ENCODE measurements at regions not wholly inside any gene's neighbourhood (a gene's known extent, or its start where the extent isn't known, plus 50 kb on each side); places are given as distances from the start of the nearest gene placed in this dataset.

DNA sequence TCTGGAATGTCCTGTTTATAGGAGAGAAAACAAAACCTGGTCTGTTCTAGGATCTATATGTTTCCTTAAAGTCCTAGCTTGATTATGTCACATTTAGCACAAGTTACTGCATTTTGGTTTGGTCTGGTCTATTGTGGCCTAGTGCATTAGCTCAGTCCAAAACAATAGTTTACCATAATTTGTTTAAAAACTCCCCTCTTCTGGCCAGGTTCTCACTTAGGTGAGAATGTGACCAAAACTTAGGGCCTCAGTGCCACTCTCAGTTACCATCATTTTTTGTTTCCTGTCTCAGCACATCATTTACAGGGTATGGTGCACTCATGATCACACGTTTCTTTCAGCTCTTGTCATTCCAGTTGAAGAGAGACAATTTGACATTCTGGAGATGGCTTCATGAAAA, 378.5 kb downstream of the KLHL4 start:
- TF ChIP-seq, protein P1, sequence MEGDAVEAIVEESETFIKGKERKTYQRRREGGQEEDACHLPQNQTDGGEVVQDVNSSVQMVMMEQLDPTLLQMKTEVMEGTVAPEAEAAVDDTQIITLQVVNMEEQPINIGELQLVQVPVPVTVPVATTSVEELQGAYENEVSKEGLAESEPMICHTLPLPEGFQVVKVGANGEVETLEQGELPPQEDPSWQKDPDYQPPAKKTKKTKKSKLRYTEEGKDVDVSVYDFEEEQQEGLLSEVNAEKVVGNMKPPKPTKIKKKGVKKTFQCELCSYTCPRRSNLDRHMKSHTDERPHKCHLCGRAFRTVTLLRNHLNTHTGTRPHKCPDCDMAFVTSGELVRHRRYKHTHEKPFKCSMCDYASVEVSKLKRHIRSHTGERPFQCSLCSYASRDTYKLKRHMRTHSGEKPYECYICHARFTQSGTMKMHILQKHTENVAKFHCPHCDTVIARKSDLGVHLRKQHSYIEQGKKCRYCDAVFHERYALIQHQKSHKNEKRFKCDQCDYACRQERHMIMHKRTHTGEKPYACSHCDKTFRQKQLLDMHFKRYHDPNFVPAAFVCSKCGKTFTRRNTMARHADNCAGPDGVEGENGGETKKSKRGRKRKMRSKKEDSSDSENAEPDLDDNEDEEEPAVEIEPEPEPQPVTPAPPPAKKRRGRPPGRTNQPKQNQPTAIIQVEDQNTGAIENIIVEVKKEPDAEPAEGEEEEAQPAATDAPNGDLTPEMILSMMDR (IDR thresholded peaks at IDR 0.05; ENCODE audit: control extremely low read depth, extremely low read depth): no peak
- 58 to 90% methylated on average over 1 of the region's 1 CpG for WGBS, 2 donors
- Histone ChIP-seq H3K36me3 (ENCODE audit: control insufficient read depth in 4 of 4, insufficient read depth in 4 of 4, low read length in 4 of 4) (no peaks in the 10 kb centered on the region), H3K4me1 (ENCODE audit: control insufficient read depth in 5 of 5, insufficient read depth in 5 of 5, low read length in 5 of 5) (no peaks in the 10 kb centered on the region), H3K9ac (ENCODE audit: insufficient read depth in 1 of 2, low read length in 2 of 2) (no peak overlapping the region), H3K27me3 (ENCODE audit: control insufficient read depth in 3 of 3, insufficient read depth in 3 of 3, low read length in 2 of 3) (no peaks in the 10 kb centered on the region), H3K9me3 (ENCODE audit: control insufficient read depth in 4 of 4, insufficient read depth in 3 of 4, low read length in 3 of 4) (no peaks in the 10 kb centered on the region), H3K4me3 (no peak overlapping the region), H3K27ac (ENCODE audit: low read depth in 1 of 2, low read length in 1 of 2) (no peak overlapping the region)
- ATAC-seq (ENCODE audit: insufficient read depth, low FRiP score): no peak
- DNase-seq: no peak

DNA sequence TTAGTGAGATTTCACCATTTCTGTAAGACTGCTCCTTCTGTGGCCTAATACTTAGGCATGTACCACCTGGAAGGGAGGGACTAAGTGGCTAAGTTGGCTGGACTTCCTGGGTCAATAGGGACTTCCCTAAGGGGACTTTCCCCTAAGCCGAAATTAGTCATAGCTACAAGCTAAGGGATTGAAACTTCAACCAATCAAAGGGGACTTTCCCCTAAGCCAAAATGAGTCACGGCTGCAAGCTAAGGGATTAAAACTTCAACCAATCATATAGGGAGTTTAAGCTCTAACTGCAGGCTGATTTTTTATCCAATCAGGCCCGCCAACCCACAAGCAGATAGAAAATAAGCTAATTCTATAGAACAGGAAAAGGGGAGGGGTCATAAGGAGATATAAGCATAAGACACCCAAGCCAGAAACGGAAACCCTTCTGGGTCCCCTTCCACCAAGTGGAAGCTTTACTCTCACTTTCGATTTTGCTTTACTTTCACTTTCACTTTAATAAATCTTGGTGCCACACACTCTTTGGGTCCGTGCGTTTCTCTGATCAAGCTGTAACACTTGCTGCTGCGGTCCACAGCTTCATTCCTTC, 382.8 kb downstream of the KLHL4 start:
- Histone ChIP-seq H3K4me3 (no peak overlapping the region), H3K9ac (ENCODE audit: insufficient read depth in 1 of 2, low read length in 2 of 2) (no peak overlapping the region), H3K27ac (ENCODE audit: low read depth in 1 of 2, low read length in 1 of 2) (no peak overlapping the region), H3K4me1 (ENCODE audit: control insufficient read depth in 5 of 5, insufficient read depth in 5 of 5, low read length in 5 of 5) (no peaks in the 10 kb centered on the region), H3K36me3 (ENCODE audit: control insufficient read depth in 4 of 4, insufficient read depth in 4 of 4, low read length in 4 of 4) (no peaks in the 10 kb centered on the region), H3K27me3 (ENCODE audit: control insufficient read depth in 3 of 3, insufficient read depth in 3 of 3, low read length in 2 of 3) (no peaks in the 10 kb centered on the region), H3K9me3 (ENCODE audit: control insufficient read depth in 4 of 4, insufficient read depth in 3 of 4, low read length in 3 of 4) (no peaks in the 10 kb centered on the region)
- TF ChIP-seq, protein P1 (IDR thresholded peaks at IDR 0.05; ENCODE audit: control extremely low read depth, extremely low read depth): no peak
- WGBS, 2 donors: 62 to 87% methylated on average over 8 of the region's 8 CpGs
- ATAC-seq (ENCODE audit: insufficient read depth, low FRiP score): no peak
- peak in 1 of 3 donors; percentile 0 for DNase-seq

DNA sequence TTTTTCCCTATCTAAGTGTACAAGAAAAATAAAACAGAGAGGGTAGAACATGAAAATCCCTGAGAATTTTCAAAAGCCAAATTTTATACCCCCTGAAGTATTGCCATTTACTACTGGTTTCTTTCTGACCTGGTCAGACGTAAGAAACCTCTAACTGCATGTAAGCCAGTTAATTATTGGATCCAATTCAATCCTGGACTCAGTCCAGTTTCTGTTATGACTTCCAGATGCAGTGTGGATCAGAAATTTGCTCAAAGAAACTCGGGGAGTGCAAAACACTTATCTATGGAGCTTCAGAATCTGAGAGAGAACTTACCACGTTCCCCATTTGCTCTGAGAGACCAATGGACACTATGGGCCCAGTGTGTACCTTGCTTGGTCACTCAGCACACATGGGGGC, 383.5 kb downstream of the KLHL4 start:
- DNase-seq (peak in 2 of 3 donors; percentile 1 to 19), ATAC-seq (ENCODE audit: insufficient read depth, low FRiP score) (no peak)
- WGBS, 2 donors: 54 to 72% methylated on average over 3 of the region's 3 CpGs
- Histone ChIP-seq H3K4me3 (no peak overlapping the region), H3K9me3 (ENCODE audit: control insufficient read depth in 4 of 4, insufficient read depth in 3 of 4, low read length in 3 of 4) (no peaks in the 10 kb centered on the region), H3K27ac (ENCODE audit: low read depth in 1 of 2, low read length in 1 of 2) (no peak overlapping the region), H3K9ac (ENCODE audit: insufficient read depth in 1 of 2, low read length in 2 of 2) (no peak overlapping the region), H3K36me3 (ENCODE audit: control insufficient read depth in 4 of 4, insufficient read depth in 4 of 4, low read length in 4 of 4) (no peaks in the 10 kb centered on the region), H3K27me3 (ENCODE audit: control insufficient read depth in 3 of 3, insufficient read depth in 3 of 3, low read length in 2 of 3) (no peaks in the 10 kb centered on the region), H3K4me1 (ENCODE audit: control insufficient read depth in 5 of 5, insufficient read depth in 5 of 5, low read length in 5 of 5) (no peaks in the 10 kb centered on the region)
- TF ChIP-seq, protein P1 (IDR thresholded peaks at IDR 0.05; ENCODE audit: control extremely low read depth, extremely low read depth): no peak

DNA sequence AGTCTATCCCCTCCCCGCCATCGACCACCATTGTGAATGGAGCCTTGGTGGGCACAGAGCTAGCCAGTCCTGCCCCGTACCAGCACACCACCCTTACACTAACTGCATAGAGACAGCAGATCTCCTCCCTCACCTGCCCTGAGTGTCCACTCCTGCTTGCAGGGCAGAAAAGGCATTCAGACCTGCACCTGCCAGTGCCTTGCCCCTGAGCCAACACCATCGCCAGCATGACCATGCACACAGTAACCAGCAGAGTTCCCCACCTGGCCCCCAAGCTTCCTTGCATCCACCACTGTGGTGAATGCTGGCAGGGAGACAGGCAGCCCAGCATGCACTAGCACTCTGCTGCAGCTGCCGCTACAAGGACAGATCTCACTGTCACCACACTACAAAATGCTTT, 397.1 kb downstream of the KLHL4 start:
- Histone ChIP-seq H3K9me3 (ENCODE audit: control insufficient read depth in 4 of 4, insufficient read depth in 3 of 4, low read length in 3 of 4) (peaks cover 0 to 8% (median 2%) of the 10 kb centered on the region in 4 donors), H3K4me3 (no peak overlapping the region), H3K9ac (ENCODE audit: insufficient read depth in 1 of 2, low read length in 2 of 2) (no peak overlapping the region), H3K36me3 (ENCODE audit: control insufficient read depth in 4 of 4, insufficient read depth in 4 of 4, low read length in 4 of 4) (no peaks in the 10 kb centered on the region), H3K27ac (ENCODE audit: low read depth in 1 of 2, low read length in 1 of 2) (no peak overlapping the region), H3K27me3 (ENCODE audit: control insufficient read depth in 3 of 3, insufficient read depth in 3 of 3, low read length in 2 of 3) (peaks cover 0 to 12% (median 2%) of the 10 kb centered on the region in 3 donors), H3K4me1 (ENCODE audit: control insufficient read depth in 5 of 5, insufficient read depth in 5 of 5, low read length in 5 of 5) (no peaks in the 10 kb centered on the region)
- 79 to 87% methylated on average over 5 of the region's 5 CpGs for WGBS, 2 donors
- ATAC-seq (ENCODE audit: insufficient read depth, low FRiP score) (no peak), DNase-seq (no peak)
- TF ChIP-seq, protein P1 (IDR thresholded peaks at IDR 0.05; ENCODE audit: control extremely low read depth, extremely low read depth): no peak

Data from lung (tissue), 11 donors.